GM19043 (cell line): ENCODE measurements at regions not wholly inside any gene's neighbourhood (a gene's known extent, or its start where the extent isn't known, plus 50 kb on each side); places are given as distances from the start of the nearest gene placed in this dataset.

Experiments
- ATAC-seq: cut with Tn5 transposase; IDR thresholded peaks from one replicate; pipeline ENCODE4 v1.9.1; 2021; ENCODE audit warnings: low read depth; ENCODE audit not compliant: unreplicated experiment

DNA sequence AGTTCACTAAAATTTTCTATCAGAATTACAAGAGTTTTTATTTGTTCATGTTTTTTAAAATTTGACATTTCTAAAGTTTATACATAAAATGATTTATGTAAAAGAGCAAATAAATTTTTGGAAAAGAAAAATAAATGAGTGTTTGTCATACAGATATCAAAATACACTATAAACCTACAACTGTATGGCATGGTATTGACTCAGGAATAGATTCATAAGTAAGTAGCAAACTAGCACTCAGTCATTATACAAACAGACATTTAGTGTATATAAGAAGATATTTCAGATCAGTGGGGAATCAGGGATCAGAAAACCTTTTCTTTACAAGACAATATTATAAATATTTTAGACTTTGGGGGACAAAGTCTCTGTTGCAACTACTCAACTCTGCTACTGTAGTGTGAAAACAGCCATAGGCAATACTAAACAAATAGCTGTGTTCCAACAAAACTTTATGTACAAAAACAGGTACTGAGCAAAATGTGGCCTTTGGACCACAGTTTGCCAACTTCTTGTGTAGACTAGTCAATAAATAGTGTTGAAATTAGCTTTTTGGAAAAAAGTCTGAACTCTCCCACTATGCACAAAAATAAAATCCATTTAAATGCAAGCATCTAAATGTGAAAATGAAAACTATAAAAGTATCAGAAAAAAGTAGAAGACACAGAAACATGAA lies 508.8 kb upstream of the CAMK1G start:
- ATAC-seq, result no peak

DNA sequence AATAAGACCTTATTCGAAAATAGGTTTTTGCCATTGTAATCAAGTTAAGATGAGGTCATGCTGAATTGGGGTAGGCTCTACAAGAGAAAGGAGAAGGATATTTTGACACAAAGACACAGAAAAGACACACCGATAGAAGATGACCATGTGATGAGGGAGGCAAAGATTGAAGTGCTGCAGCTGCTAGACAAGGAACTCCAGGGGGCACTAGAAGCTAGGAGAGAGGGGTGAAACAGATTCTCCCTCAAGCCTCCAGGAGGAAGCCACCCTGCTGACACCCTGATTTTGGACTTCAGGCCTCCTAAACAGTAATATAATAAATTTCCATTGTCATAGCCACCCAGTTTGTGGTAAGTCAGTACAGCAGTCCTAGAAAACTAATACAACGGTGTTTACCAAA lies 506.8 kb upstream of the CAMK1G start:
- ATAC-seq, result no peak

DNA sequence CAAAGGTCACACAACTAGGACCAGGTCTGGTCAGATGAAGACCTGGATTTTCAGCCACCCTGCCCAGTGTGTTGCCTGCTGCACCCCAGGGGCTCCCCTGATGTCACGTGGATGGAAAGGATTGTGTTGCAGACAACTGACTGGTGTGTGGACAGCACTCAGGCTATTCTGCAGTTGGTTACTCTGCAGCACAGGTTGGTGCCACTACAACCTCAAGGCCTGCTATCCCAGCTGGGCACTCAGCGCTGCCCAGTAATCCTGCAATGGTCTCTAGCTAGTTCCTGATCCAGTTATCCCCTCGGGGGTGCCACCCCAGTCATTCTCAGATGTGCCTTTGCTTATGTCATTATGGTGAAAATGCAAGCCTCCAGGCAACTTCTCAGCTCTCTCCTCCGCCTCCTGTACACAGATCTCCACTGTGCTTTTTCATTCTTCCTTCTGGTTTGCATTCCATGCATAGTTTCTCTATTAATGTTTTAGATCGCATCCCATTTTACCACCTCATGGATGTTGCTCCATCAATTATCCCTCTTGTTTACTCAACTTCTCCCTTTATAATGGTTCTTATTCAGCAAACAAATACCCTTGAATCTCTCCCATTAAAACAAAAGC lies 503.2 kb upstream of the CAMK1G start:
- ATAC-seq, result no peak

DNA sequence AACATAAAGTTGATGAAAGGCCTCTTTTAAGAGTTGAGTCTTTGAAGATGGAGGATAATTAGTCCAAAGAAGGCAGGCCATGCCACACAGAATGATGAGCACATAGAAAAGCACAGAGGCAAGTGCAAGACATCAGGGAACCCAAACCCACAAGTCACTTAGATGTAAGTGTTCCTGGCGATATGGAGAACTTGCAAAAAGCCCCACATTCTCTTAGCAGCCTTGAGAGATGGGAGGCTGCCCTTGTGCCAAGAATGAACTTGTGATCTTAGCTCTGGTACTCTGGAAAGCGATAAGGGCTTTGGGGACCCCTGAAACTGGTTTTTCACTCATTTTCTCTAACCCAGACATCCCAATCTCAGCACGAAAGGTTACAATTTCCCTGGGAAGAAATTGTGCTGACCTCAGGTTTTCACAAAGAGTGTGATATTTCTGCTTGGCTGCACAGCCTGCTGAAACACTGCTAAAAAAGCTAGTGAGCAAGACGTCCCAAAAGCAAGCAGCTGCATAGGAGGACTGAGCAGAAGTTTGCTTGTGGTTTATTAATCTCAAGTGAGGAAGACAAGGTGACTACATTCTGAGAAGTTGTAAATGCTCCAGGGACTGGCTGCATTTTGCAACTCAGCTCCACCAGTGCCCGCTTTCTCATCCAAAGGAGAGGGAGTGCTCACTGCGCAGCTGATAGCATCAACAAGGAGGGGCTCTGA lies 496.9 kb upstream of the CAMK1G start:
- peak; percentile 91 for ATAC-seq

DNA sequence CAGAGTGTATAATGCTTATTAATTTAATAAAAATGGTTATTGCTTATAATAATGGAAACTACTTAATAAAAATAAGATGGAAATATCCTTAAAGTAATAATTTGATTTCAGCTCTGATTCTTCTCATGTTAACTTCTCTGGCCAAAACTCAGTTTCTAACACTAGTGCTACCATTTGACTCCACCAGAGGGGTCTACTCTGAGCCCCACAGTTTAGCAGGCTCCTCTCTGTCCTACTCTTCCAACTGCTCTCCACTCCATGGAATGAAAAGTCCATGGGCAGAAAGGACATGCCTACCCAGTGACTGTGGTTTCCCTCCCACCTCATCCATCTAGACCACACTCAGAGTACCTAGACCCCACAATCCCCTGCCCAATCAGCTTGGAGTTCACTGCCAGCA lies 489.1 kb upstream of the CAMK1G start:
- ATAC-seq, result no peak

DNA sequence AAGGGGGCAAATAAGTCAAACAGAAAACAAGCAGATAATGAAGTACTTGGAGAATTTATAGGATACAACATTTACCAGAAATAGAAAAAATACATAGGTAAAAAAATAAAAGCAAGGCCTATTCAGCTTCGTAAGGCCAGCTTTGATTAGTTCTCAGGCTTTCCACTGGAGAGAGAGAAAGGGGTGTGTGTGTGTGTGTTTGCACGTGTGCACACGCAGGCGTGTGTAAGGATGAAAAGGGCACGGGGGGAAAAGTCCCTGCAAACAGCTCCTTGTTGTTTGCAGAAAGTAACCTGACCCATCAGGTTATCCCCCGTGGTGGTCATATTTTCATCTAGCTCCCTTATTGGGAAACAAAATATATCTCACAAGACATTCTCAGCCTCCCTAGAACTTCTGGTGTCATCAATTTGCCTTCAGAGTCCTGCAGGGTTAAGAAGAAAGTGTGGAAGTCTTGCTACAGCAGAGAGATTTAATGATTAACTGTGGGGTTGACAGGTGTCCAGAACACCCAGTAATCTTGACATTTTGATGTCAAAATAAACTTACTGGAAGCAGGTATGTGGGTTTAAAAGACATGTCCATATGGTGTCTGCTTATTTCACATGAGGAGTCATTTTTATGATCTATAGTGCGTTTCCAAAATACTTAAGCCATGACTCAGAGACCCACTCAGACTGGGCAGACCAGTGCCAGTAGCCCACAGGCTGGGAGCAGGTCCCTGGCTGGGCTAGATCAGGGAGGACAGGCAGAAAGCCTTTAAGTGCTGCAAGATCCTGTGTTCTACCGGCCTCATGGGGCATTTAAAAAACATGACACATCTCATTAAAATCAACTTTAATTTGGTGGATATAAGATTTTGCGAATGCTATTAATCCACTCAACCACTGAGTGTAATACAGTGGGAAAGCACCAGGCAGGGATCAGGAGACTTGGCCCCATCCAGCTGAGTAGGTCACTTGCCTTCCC lies 487.6 kb upstream of the CAMK1G start:
- ATAC-seq, result peak; percentile 70

DNA sequence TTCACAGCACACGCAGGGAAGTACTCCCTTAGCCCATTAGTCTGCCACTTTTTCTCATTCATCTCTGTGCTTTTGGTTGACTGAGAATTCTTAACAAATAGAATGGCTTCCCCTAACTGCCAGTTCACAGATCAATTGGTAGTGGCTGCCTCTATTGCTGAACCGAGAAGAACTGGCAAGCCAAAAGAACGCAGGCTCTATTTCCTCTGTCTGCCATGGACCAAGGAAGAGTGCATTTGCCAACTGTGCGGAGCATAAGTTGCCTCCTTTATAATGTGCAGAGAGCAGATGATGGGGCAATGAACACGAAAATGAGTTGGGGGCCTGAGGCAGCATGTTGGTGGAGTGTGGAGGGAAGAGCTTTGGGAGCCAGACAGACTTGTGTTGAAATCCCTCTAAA lies 483.1 kb upstream of the CAMK1G start:
- ATAC-seq, result no peak

DNA sequence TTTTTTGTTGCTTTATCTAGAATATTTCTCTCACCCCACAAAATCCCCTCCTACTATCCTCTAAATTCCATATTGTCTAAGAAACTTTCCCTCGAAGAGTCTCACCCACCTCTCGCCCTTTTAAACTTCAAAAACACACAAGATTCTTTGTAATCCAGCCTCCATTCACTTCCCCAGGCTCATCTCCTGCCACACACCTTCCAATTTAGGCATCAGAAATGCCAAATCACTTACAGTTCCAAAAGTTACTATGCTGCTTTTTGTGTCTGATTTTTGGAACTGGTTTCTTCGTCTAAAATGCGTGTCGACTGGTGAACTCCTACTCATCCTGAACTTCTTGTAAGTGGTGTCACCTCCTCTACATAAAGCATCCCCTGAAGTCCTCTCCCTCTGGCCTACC lies 482.4 kb upstream of the CAMK1G start:
- no peak for ATAC-seq

DNA sequence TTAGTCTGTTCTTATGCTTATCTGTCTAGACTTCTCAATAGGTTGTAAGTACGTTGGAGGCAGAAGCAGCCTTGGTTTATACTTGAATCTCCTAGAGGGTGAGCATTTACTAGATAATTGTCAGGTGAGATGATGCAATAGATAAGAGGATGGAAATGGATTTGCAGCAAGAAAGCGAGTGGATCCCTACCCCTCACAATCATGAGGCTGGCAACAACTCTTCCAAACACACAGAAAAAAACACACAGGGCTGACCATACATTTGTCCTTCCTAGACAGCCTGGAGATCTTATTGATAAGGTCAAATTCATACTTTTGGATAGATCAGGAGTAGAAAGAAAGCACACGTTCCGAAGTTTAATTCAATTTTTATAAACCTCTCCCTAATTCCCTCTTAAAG lies 481.4 kb upstream of the CAMK1G start:
- ATAC-seq, result no peak

DNA sequence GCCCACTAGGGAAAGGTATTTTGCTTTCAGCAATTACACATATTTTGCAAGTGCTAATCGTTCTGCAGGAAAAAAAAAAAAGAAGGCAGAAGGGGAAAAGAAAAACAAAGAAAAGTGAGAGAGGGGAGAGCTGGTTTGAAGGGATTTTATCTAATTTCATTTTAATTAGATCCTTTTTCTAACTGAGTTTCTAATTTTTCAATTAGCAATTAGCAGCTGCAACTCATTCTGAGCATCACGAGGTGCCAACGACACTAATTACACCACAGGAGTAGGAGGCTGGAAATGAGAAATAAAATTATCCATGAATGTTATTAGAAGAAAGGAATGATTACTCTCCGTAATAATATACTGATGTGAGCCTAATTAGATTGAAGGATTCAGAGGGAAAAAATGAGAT lies 481.0 kb upstream of the CAMK1G start:
- no peak for ATAC-seq

DNA sequence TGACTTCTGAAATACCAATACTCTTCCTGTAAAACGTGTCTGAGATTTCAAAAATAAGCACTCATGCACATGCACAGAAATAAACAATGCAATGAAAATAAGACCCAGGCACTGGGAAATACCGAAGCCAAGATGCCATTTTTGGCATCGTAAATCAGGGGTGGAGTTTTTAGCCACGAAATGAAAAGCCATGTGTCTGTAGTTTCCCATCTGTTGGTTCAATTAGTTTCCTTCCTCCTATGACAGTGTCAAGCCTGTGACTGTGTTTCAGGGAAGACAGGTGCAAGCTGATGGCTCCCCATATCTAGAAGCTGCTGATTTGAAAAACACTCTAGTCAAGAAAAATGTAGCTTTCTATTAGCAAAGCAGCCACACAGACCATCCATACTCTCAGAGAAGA lies 480.4 kb upstream of the CAMK1G start:
- ATAC-seq, result peak; percentile 35

DNA sequence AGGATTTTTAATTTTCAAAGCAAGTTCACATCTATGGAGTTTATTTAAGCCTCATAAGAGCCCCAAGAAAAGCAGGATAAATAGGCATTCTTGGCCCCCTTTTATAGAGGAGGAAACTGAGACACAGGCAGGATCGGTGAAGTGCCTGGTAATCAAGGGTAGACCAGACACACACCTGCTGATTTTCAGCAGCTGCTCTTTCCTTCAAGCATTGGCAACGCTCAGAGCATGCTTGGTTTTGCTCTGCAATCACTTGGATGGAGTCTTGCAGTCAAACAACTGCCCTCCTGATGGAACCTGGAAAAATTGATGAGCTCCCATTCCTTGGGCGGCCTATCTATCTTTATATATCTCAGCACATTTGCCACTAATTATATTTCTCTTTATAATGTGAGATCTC lies 478.9 kb upstream of the CAMK1G start:
- ATAC-seq, result no peak

DNA sequence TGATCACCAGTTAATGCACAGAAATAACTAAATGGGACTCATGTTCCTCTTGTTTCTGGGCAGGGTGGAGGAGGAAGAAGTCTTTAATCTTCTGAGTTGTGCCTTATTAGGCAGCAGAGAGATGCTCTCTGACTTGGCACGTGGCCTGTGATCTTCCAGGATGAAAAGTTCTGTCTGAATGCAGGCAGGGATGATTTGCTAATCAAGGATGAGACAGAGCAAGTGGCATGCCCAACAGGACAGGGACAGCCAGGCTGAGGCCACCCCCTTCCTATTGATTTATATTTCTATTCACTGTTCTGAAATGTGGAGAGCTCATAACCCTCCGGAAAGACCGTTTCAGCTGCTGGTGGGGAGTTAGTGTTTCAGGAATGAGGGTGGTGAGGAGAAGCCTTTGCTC lies 477.8 kb upstream of the CAMK1G start:
- ATAC-seq, result no peak

DNA sequence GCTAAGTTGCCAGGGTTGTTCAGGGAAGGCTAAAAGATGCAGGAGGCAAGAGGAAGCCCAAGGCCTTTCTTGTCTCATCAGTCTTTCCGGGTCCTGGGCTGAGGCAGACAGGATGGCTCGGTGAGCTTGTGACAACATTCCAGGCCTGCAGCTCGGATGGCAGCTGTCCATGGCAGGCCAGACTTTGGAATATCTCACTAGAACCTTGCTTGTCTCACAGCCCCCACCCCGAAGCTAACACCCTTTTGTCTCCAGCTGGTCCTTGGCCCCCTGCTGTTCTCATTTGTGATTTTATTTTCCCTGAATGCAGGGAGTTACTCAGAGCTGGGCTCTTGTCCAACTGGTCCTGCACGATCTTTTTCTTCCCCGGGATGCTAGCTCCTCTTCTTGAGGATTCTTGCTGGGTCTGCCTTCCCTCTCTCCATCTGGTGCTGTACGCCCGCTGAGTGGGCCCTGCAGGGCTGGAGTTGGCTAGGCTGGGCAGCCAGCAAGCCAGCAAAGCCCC lies 477.2 kb upstream of the CAMK1G start:
- ATAC-seq, result no peak

DNA sequence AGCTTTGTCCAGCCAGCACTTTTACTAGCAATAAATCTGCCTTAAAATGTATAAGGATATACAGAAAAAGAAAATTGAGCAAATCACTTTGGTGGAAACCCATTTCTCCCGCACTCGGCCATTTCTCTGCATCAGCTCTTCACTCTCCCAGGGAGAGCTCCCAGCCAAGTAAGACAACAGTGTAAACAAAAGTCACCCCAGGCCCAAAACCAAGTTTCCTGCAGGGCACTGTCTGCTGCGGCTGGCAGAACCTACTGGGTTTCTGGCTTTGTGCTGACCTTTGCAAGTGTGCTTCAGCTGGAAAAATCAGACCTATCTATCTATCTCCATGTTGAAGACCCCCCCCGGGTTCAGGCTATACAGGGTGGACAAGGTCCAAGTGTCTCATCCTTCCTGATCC lies 476.7 kb upstream of the CAMK1G start:
- ATAC-seq, result no peak

DNA sequence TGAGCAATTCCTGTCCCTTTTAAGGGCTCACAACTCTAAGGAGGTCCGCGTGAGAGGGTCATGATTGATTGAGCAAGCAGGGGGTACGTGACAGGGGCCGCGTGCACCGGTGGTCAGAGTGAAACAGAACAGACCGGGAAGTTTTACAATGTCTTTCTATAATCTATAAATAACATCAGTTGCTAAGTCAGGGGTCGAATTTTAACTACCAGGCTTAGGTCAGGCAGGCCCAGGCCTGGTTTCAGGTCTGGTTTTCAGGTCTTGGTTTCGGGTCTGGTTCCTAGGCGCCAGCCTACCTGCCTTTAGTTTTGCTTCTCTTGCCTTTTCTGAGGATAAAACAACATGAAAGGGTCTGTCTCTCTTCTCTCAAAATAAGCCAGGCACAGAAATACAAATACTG lies 476.0 kb upstream of the CAMK1G start:
- ATAC-seq, result peak; percentile 39

DNA sequence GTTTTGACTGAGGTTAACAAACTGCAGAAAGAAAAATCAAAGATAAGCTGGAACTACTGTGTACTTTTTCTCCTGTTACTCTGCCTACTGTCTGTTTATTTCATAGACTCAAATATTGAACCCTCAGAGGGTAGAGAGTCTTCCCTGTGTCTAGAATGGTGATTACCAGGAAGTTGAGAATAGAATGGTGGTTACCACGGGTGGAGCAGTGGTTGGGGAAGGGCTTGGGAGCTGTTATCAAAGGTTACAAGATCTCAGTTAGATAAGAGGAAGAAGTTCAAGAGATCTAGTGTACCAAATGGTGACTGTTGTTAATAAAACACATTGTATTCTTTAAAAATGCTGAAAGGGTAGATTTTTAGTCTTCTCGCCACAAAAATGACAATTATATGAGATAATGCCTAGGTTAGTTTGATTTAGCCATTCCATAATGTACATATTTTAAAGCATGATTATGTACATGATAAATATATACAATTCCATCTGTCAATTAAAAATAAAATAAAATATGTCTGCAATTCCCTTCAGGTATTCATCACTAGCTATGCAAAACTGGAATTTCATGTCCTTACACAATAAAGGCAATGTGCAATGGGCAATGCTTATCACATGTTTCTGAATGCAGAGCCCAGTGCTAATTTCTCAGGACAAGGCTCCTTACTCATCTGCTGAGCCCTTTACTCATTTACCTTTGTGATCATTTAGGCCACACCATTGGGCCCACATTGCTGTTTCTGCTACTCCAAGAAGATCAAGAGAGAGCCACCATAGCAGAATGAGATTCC lies 474.3 kb upstream of the CAMK1G start:
- no peak for ATAC-seq

DNA sequence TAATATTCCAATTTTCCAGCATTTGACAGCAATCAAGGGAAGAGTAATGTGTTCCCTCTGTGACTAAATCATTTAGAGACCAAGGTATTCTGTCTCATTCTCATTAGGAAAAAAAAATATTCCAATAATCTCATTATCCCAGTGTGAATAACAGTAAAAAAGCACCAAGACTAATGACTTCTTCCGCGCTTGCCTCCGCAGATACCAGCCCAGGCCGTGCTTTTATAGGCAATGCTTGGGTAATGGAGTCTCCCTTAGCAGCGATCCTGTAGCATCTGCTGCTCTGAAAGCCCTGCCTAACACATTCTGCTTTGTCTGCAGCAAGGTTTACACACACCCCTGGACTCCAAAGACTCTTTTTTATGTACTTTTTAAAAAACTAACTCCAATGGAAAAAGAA lies 470.0 kb upstream of the CAMK1G start:
- no peak for ATAC-seq

DNA sequence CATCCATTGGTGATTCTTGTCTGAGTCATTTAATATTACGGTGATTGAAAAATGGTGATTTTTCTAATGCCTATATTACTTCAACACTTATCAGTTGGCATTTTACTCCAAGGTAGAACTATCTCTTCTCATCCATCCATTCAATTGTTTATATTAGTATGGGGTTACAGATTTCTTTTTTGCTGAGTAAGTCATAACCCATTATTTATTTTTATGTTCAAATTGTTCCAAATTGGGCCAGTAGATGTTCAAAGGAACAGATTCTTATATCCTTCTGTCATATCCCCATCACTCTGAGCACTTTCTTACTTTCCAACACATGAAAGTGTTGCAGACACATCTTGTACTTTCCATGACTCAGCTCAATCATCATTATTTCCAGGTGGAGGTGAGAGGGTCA lies 466.8 kb upstream of the CAMK1G start:
- no peak for ATAC-seq

DNA sequence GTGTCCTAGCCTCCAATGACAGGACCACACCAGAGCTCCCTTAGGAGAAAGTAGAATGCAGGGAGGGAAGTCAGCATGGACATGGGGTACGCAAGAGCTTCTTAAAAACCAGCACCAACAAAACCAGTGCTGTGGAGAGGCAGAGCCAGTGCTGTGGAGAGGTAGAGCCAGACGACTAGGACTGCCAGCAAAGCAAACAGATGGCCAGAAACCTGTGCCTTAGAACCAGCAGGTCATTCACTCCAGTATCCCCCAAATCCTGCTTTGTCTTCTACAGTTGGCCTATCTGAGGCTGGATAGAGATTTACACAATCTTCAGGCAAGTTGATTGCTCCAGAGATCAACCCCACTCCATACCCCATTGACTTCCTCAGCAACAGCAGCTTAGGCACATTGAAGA lies 459.9 kb upstream of the CAMK1G start:
- ATAC-seq, result no peak
